ENCODE measurements at regions not wholly inside any gene's neighbourhood (a gene's known extent, or its start where the extent isn't known, plus 50 kb on each side); places are given as distances from the start of the nearest gene placed in this dataset.

DNA sequence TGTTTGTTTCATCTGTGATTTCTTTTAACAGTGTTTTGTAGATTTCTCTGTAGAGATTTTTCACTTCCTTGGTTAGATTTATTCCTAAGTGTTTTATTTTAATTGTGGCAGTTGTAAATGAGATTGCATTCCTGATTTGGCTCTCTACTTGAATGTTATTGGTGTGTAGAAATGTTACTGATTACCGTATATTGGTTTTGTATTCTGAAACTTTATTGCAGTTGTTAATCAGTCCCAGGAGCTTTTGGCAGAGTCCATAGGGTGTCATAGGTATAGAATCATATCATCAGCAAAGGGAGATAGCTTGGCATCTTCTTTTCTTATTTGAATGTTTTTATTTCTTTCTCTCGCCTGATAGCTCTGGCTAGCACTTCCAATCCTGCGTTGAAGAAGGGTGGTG, 1386.7 kb downstream of the SLITRK5 start:
- Histone ChIP-seq H3K4me2 (no peak overlapping the region), H3K27ac (no peak overlapping the region), H3K9me3 (ENCODE audit: low read depth) (no peaks in the 10 kb centered on the region), H3K4me1 (ENCODE audit: insufficient read depth) (no peaks in the 10 kb centered on the region), H3K36me3 (replicated peaks; ENCODE audit: insufficient read depth, low read depth) (no peaks in the 10 kb centered on the region), H2AFZ (no peak overlapping the region), H3K27me3 (no peaks in the 10 kb centered on the region), H4K20me1 (ENCODE audit: insufficient read depth, poor library complexity, severe bottlenecking) (no peaks in the 10 kb centered on the region), H3K79me2 (no peaks in the 10 kb centered on the region), H3K4me3 (no peak overlapping the region), H3K9me2 (replicated peaks; ENCODE audit: insufficient read depth) (no peaks in the 10 kb centered on the region)
- no peak for DNase-seq (ENCODE audit: low spot score)
- TF ChIP-seq, protein P1, sequence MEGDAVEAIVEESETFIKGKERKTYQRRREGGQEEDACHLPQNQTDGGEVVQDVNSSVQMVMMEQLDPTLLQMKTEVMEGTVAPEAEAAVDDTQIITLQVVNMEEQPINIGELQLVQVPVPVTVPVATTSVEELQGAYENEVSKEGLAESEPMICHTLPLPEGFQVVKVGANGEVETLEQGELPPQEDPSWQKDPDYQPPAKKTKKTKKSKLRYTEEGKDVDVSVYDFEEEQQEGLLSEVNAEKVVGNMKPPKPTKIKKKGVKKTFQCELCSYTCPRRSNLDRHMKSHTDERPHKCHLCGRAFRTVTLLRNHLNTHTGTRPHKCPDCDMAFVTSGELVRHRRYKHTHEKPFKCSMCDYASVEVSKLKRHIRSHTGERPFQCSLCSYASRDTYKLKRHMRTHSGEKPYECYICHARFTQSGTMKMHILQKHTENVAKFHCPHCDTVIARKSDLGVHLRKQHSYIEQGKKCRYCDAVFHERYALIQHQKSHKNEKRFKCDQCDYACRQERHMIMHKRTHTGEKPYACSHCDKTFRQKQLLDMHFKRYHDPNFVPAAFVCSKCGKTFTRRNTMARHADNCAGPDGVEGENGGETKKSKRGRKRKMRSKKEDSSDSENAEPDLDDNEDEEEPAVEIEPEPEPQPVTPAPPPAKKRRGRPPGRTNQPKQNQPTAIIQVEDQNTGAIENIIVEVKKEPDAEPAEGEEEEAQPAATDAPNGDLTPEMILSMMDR (IDR thresholded peaks at IDR 0.05; ENCODE audit: poor library complexity), result no peak
- TF ChIP-seq EZH2phosphoT487 (IDR thresholded peaks at IDR 0.05; ENCODE audit: low read depth, severe bottlenecking, unreplicated experiment) (no peak), EZH2 (IDR thresholded peaks at IDR 0.05; ENCODE audit: borderline replicate concordance) (no peak)
- WGBS (ENCODE audit: low lambda C conversion rate, missing lambda C conversion rate), result 97% methylated on average over 3 of the region's 3 CpGs

DNA sequence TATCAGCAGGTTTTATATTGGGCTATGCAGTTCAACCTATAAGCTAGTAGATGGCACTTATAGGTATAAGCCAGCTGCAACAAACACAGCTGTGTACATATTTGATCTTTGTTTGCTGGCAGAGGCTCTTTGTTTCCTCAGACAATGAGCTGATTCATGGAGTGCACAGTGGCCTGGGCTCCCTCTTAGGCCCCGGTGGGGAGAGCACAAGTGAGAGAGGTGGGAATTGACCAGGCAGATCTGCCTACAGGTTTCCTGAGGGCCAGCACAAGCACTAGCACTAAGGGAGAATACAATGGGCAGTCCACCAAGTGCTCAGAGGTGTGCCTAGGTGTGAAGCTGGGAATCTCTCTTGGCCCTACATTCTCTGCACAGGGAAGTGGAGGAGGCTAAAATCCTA, 1390.7 kb downstream of the SLITRK5 start:
- no peak overlapping the region for H2AFZ ChIP-seq
- H3K27me3 ChIP-seq, result no peaks in the 10 kb centered on the region
- H3K9me2 ChIP-seq (replicated peaks; ENCODE audit: insufficient read depth), result no peaks in the 10 kb centered on the region
- no peaks in the 10 kb centered on the region for H3K36me3 ChIP-seq (replicated peaks; ENCODE audit: insufficient read depth, low read depth)
- H3K79me2 ChIP-seq, result no peaks in the 10 kb centered on the region
- H3K27ac ChIP-seq, result no peak overlapping the region
- no peaks in the 10 kb centered on the region for H4K20me1 ChIP-seq (ENCODE audit: insufficient read depth, poor library complexity, severe bottlenecking)
- no peak overlapping the region for H3K4me2 ChIP-seq
- no peak overlapping the region for H3K4me3 ChIP-seq
- H3K9me3 ChIP-seq (ENCODE audit: low read depth), result no peaks in the 10 kb centered on the region
- H3K4me1 ChIP-seq (ENCODE audit: insufficient read depth), result no peaks in the 10 kb centered on the region
- WGBS (ENCODE audit: low lambda C conversion rate, missing lambda C conversion rate), result 60% methylated on average over 1 of the region's 1 CpG
- no peak for DNase-seq (ENCODE audit: low spot score)
- TF ChIP-seq EZH2phosphoT487 (IDR thresholded peaks at IDR 0.05; ENCODE audit: low read depth, severe bottlenecking, unreplicated experiment) (no peak), EZH2 (IDR thresholded peaks at IDR 0.05; ENCODE audit: borderline replicate concordance) (no peak)
- TF ChIP-seq, protein P1 (IDR thresholded peaks at IDR 0.05; ENCODE audit: poor library complexity), result no peak

DNA sequence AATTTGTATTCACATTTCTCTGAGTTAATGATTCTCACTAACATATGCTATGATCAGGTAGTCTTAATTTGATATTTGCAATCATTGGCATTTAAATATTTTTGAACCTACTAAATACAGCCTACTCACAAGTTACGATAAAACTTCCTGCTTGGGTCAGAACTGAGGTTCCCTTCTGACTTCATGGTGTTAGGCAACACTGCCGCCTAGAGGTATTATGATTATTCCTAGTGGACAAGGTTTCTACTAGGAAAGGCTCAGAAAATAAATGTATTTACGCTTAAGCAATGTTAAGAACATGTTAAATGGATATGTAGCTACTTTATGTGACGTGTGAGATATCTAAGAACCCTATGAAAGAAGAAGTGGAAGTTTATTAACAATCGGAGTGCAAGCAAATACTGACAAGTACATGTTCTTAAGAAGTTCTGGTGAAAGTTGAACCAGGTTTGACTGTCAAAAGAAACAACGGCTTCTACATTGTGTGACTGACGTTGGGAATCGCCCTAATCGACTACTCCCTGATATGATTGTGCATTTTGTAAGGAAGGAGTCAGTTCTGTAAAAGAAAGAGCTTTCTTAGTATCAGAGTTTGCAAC, 1395.8 kb downstream of the SLITRK5 start:
- Histone ChIP-seq H3K27ac (no peak overlapping the region), H4K20me1 (ENCODE audit: insufficient read depth, poor library complexity, severe bottlenecking) (no peaks in the 10 kb centered on the region), H3K9me2 (replicated peaks; ENCODE audit: insufficient read depth) (no peaks in the 10 kb centered on the region), H3K36me3 (replicated peaks; ENCODE audit: insufficient read depth, low read depth) (no peaks in the 10 kb centered on the region), H3K4me2 (peak overlapping the region; percentile 49), H2AFZ (no peak overlapping the region), H3K27me3 (no peaks in the 10 kb centered on the region), H3K4me3 (no peak overlapping the region), H3K4me1 (ENCODE audit: insufficient read depth) (no peaks in the 10 kb centered on the region), H3K79me2 (no peaks in the 10 kb centered on the region), H3K9me3 (ENCODE audit: low read depth) (no peaks in the 10 kb centered on the region)
- DNase-seq (ENCODE audit: low spot score), result peak; percentile 77
- TF ChIP-seq EZH2phosphoT487 (IDR thresholded peaks at IDR 0.05; ENCODE audit: low read depth, severe bottlenecking, unreplicated experiment), result no peak
- TF ChIP-seq, protein P1 (IDR thresholded peaks at IDR 0.05; ENCODE audit: poor library complexity), result peak; percentile 64
- 42% methylated on average over 9 of the region's 9 CpGs for WGBS (ENCODE audit: low lambda C conversion rate, missing lambda C conversion rate)

DNA sequence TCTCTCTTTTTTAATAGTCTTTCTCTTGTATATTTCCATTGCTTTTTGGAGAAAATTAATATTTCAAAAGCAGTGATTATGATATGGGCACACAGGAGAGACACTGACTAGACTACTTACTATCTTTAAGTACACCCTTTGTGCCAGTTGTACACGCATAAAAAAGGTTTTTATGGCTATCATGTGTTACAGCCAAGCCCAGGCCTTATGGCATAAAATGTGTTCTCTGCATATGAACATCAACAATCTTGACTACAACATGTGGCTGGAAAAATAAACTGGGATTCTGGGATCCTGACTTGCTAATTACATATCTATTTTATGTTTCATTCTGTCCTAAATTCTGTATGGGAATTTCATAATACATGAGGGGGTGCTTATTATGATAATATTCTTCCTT, 1401.8 kb downstream of the SLITRK5 start:
- no peak overlapping the region for H2AFZ ChIP-seq
- H3K9me2 ChIP-seq (replicated peaks; ENCODE audit: insufficient read depth), result no peaks in the 10 kb centered on the region
- H3K36me3 ChIP-seq (replicated peaks; ENCODE audit: insufficient read depth, low read depth), result no peaks in the 10 kb centered on the region
- no peak for TF ChIP-seq EZH2phosphoT487 (IDR thresholded peaks at IDR 0.05; ENCODE audit: low read depth, severe bottlenecking, unreplicated experiment)
- TF ChIP-seq, protein P1 (IDR thresholded peaks at IDR 0.05; ENCODE audit: poor library complexity), result no peak
- TF ChIP-seq EZH2 (IDR thresholded peaks at IDR 0.05; ENCODE audit: borderline replicate concordance), result no peak
- WGBS (ENCODE audit: low lambda C conversion rate, missing lambda C conversion rate), result 80% methylated on average over 1 of the region's 1 CpG
- no peaks in the 10 kb centered on the region for H3K79me2 ChIP-seq
- H3K27ac ChIP-seq, result no peak overlapping the region
- H3K4me3 ChIP-seq, result no peak overlapping the region
- H3K9me3 ChIP-seq (ENCODE audit: low read depth), result no peaks in the 10 kb centered on the region
- no peaks in the 10 kb centered on the region for H3K27me3 ChIP-seq
- H3K4me2 ChIP-seq, result no peak overlapping the region
- H3K4me1 ChIP-seq (ENCODE audit: insufficient read depth), result no peaks in the 10 kb centered on the region
- no peak for DNase-seq (ENCODE audit: low spot score)
- no peaks in the 10 kb centered on the region for H4K20me1 ChIP-seq (ENCODE audit: insufficient read depth, poor library complexity, severe bottlenecking)
